Gastroesophageal sphincter (tissue), 4 donors: ENCODE measurements at regions not wholly inside any gene's neighbourhood (a gene's known extent, or its start where the extent isn't known, plus 50 kb on each side); places are given as distances from the start of the nearest gene placed in this dataset.

ENCODE experiments used
- ATAC-seq: fragments of 150-250 bp; one replicate; pipeline ENCODE4 v1.9.1; 2016; ENCODE audit warnings: mild to moderate bottlenecking, moderate library complexity
- H3K27ac ChIP-seq, 4 donors: fragments of 200-600 bp; sonication (generic) in 3 of 4; 1 replicate in 3 of 4; 2 replicates in 1 of 4; pipeline ENCODE4 v1.5.1; 2016 to 2019
- H3K27me3 ChIP-seq: fragments of 200-600 bp; sonication (generic); one replicate; pipeline ENCODE4 v1.5.1; 2019
- H3K36me3 ChIP-seq, 2 donors: fragments of 200-600 bp; sonication (generic); one replicate each; pipeline ENCODE4 v1.5.1; 2019; ENCODE audit warnings: control low read depth in 1 of 2
- H3K4me1 ChIP-seq, 3 donors: fragments of 200-600 bp; sonication (generic); 1 replicate in 2 of 3; 2 replicates in 1 of 3; pipeline ENCODE4 v1.5.1; 2016 to 2019; ENCODE audit warnings: control low read depth in 2 of 3
- H3K4me3 ChIP-seq, 2 donors: fragments of 200-600 bp; sonication (generic); one replicate each; pipeline ENCODE4 v1.5.1; 2019; ENCODE audit warnings: mild to moderate bottlenecking in 1 of 2, moderate library complexity in 1 of 2
- H3K9me3 ChIP-seq, 3 donors: fragments of 200-600 bp; sonication (generic); one replicate each; pipeline ENCODE4 v1.5.1; 2017 to 2019; ENCODE audit warnings: control low read depth in 2 of 3
- CTCF ChIP-seq, 4 experiments: fragments of 200-600 bp in 2 of 4; fragments of 450-650 bp in 2 of 4; sonication (generic) in 1 of 4; IDR thresholded peaks; one replicate each; pipeline ENCODE4 v1.5.1; 2017 to 2019; ENCODE audit warnings: antibody characterized with exemption in 4 of 4, mild to moderate bottlenecking in 2 of 4, moderate library complexity in 2 of 4
- EP300 ChIP-seq: sonication (generic); formaldehyde crosslinking; IDR thresholded peaks from one replicate; pipeline ENCODE4 v1.6.1; 2017; ENCODE audit warnings: antibody characterized with exemption, mild to moderate bottlenecking
- POLR2A ChIP-seq, 2 donors: fragments of 450-650 bp; IDR thresholded peaks; one replicate each; pipeline ENCODE4 v1.6.1; 2017; ENCODE audit warnings: antibody characterized with exemption in 2 of 2, mild to moderate bottlenecking in 2 of 2, moderate library complexity in 1 of 2
- POLR2AphosphoS5 ChIP-seq: sonication (generic); formaldehyde crosslinking; IDR thresholded peaks from one replicate; pipeline ENCODE4 v1.6.1; 2017; ENCODE audit warnings: antibody characterized with exemption
- WGBS, 2 donors: methylation state at CpG; one replicate each; pipeline ENCODE4 v1.1.5; 2018; ENCODE audit warnings: low coverage in 1 of 2; 5-methylcytosine and 5-hydroxymethylcytosine counted together

GRCh38 chr16:54489225-54490111, 202.9 kb upstream of the IRX3 start:
- WGBS, 2 donors: 55 to 57% methylated on average over 9 to 11 of the region's 11 CpGs
- no peak for TF ChIP-seq POLR2AphosphoS5
- Histone ChIP-seq H3K4me3 (no peak overlapping the region), H3K9me3 (no peaks in the 10 kb centered on the region), H3K4me1 (no peaks in the 10 kb centered on the region), H3K36me3 (no peaks in the 10 kb centered on the region), H3K27me3 (peaks cover 6% of the 10 kb centered on the region), H3K27ac (no peak overlapping the region)
- no peak for ATAC-seq

- TF ChIP-seq POLR2AphosphoS5 (no peak), POLR2A (IDR thresholded peaks at IDR 0.05) (no peak), CTCF (IDR thresholded peaks at IDR 0.05) (no peak), EP300 (no peak)
- Histone ChIP-seq H3K27me3 (peaks cover 6% of the 10 kb centered on the region), H3K4me1 (no peaks in the 10 kb centered on the region), H3K27ac (peak overlapping the region in 1 of 4 donors; percentile 10), H3K4me3 (no peak overlapping the region), H3K36me3 (no peaks in the 10 kb centered on the region), H3K9me3 (no peaks in the 10 kb centered on the region)
- ATAC-seq: no peak
- WGBS, 2 donors: 67 to 70% methylated on average over 3 of the region's 3 CpGs
Observed at GRCh38 chr16:54488729-54489128, 202.1 kb upstream of the IRX3 start.

- Histone ChIP-seq H3K36me3 (no peaks in the 10 kb centered on the region), H3K9me3 (no peaks in the 10 kb centered on the region), H3K4me3 (no peak overlapping the region), H3K27me3 (peaks cover 6% of the 10 kb centered on the region), H3K4me1 (no peaks in the 10 kb centered on the region), H3K27ac (peak overlapping the region in 1 of 4 donors; percentile 10)
- TF ChIP-seq POLR2A (IDR thresholded peaks at IDR 0.05): no peak
- TF ChIP-seq EP300: no peak
- TF ChIP-seq CTCF (IDR thresholded peaks at IDR 0.05): no peak
- no peak for TF ChIP-seq POLR2AphosphoS5
- no peak for ATAC-seq
- WGBS, 2 donors: 44 to 53% methylated on average over 1 to 3 of the region's 3 CpGs
Observed at GRCh38 chr16:54487933-54488332, 201.3 kb upstream of the IRX3 start.

GRCh38 chr16:54484700-54485099, 198.1 kb upstream of the IRX3 start:
- Histone ChIP-seq H3K27me3 (peaks cover 6% of the 10 kb centered on the region), H3K9me3 (no peaks in the 10 kb centered on the region), H3K4me3 (no peak overlapping the region), H3K27ac (no peak overlapping the region), H3K36me3 (no peaks in the 10 kb centered on the region), H3K4me1 (no peaks in the 10 kb centered on the region)
- TF ChIP-seq POLR2AphosphoS5 (no peak), EP300 (no peak)
- no peak for ATAC-seq
- 89 to 95% methylated on average over 2 to 5 of the region's 9 CpGs for WGBS, 2 donors

- Histone ChIP-seq H3K4me1 (no peaks in the 10 kb centered on the region), H3K9me3 (no peaks in the 10 kb centered on the region), H3K4me3 (no peak overlapping the region), H3K27ac (no peak overlapping the region), H3K27me3 (peaks cover 6% of the 10 kb centered on the region), H3K36me3 (no peaks in the 10 kb centered on the region)
- 47 to 68% methylated on average over 10 to 11 of the region's 12 CpGs for WGBS, 2 donors
- TF ChIP-seq CTCF (IDR thresholded peaks at IDR 0.05): no peak
- TF ChIP-seq POLR2AphosphoS5: no peak
- TF ChIP-seq EP300: no peak
- no peak for TF ChIP-seq POLR2A (IDR thresholded peaks at IDR 0.05)
- ATAC-seq: no peak
Observed at GRCh38 chr16:54482892-54483574, 196.4 kb upstream of the IRX3 start.
